ENCODE measurements at regions not wholly inside any gene's neighbourhood (a gene's known extent, or its start where the extent isn't known, plus 50 kb on each side); places are given as distances from the start of the nearest gene placed in this dataset.

- Histone ChIP-seq H3K4me1 (ENCODE audit: control insufficient read depth in 2 of 2, insufficient read depth in 2 of 2, low read length in 2 of 2) (no peaks in the 10 kb centered on the region), H2AFZ (ENCODE audit: insufficient read depth, low read depth, low read length, poor library complexity, severe bottlenecking) (no peak overlapping the region), H3K27ac (ENCODE audit: low read length in 2 of 2) (no peak overlapping the region), H3K27me3 (replicated peaks in 1 of 4; ENCODE audit: control extremely low read depth in 1 of 4, control insufficient read depth in 3 of 4, insufficient read depth in 4 of 4, low read length in 3 of 4) (no peaks in the 10 kb centered on the region), H3K36me3 (replicated peaks in 1 of 2; ENCODE audit: control extremely low read depth in 1 of 2, control insufficient read depth in 1 of 2, extremely low read depth in 1 of 2, insufficient read depth in 2 of 2, low read length in 1 of 2) (no peaks in the 10 kb centered on the region), H4K20me1 (ENCODE audit: control insufficient read depth, insufficient read depth, low read length, poor library complexity, severe bottlenecking) (no peaks in the 10 kb centered on the region), H3K4me3 (ENCODE audit: control extremely low read depth in 1 of 5, extremely low read depth in 1 of 5, insufficient read depth in 1 of 5, low read depth in 2 of 5, low read length in 4 of 5) (no peak overlapping the region), H3K79me2 (ENCODE audit: control insufficient read depth, insufficient read depth, low read length) (no peaks in the 10 kb centered on the region), H3K4me2 (replicated peaks; ENCODE audit: low read depth, low read length, poor library complexity, severe bottlenecking) (no peak overlapping the region), H3K9me3 (ENCODE audit: control extremely low read depth in 1 of 3, control insufficient read depth in 2 of 3, insufficient read depth in 1 of 3, low read length in 2 of 3) (peaks cover 0 to 2% (median 0%) of the 10 kb centered on the region in 3 donors), H3K9ac (ENCODE audit: low read length) (no peak overlapping the region)
- Mint-ChIP-seq H3K27me3 (no peaks in the 10 kb centered on the region), H3K4me1 (no peaks in the 10 kb centered on the region), H3K9me3 (ENCODE audit: insufficient read depth) (no peaks in the 10 kb centered on the region), H3K27ac (no peak overlapping the region), H3K4me3 (no peak overlapping the region)
- ChIA-PET POLR2A (no interaction called here), CTCF (no interaction called here)
- ATAC-seq (ENCODE audit: low read depth) (no peak), DNase-seq (no peak)
- intact Hi-C loops (cut with micrococcal nuclease): no loop called here
- TF ChIP-seq EZH2 (IDR thresholded peaks at IDR 0.05; ENCODE audit: borderline replicate concordance, insufficient read depth, low read depth, low read length, poor library complexity, severe bottlenecking): no peak
- no peak for TF ChIP-seq CTCF (IDR thresholded peaks at IDR 0.05)
These were observed 1222.2 kb upstream of the SPRY2 start for GRCh38 chr13:81563091-81563490.

- Mint-ChIP-seq H3K4me3 (no peak overlapping the region), H3K27ac (no peak overlapping the region), H3K4me1 (no peaks in the 10 kb centered on the region), H3K9me3 (ENCODE audit: insufficient read depth) (no peaks in the 10 kb centered on the region), H3K27me3 (no peaks in the 10 kb centered on the region)
- POLR2A ChIA-PET: no interaction called here
- Histone ChIP-seq H3K27me3 (replicated peaks in 1 of 4; ENCODE audit: control extremely low read depth in 1 of 4, control insufficient read depth in 3 of 4, insufficient read depth in 4 of 4, low read length in 3 of 4) (no peaks in the 10 kb centered on the region), H3K36me3 (replicated peaks in 1 of 2; ENCODE audit: control extremely low read depth in 1 of 2, control insufficient read depth in 1 of 2, extremely low read depth in 1 of 2, insufficient read depth in 2 of 2, low read length in 1 of 2) (no peaks in the 10 kb centered on the region), H3K4me2 (replicated peaks; ENCODE audit: low read depth, low read length, poor library complexity, severe bottlenecking) (no peak overlapping the region), H3K9ac (ENCODE audit: low read length) (no peak overlapping the region), H2AFZ (ENCODE audit: insufficient read depth, low read depth, low read length, poor library complexity, severe bottlenecking) (no peak overlapping the region), H3K27ac (ENCODE audit: low read length in 2 of 2) (no peak overlapping the region), H3K4me1 (ENCODE audit: control insufficient read depth in 2 of 2, insufficient read depth in 2 of 2, low read length in 2 of 2) (no peaks in the 10 kb centered on the region), H3K79me2 (ENCODE audit: control insufficient read depth, insufficient read depth, low read length) (no peaks in the 10 kb centered on the region), H3K9me3 (ENCODE audit: control extremely low read depth in 1 of 3, control insufficient read depth in 2 of 3, insufficient read depth in 1 of 3, low read length in 2 of 3) (peaks cover 0 to 2% (median 0%) of the 10 kb centered on the region in 3 donors), H3K4me3 (ENCODE audit: control extremely low read depth in 1 of 5, extremely low read depth in 1 of 5, insufficient read depth in 1 of 5, low read depth in 2 of 5, low read length in 4 of 5) (no peak overlapping the region), H4K20me1 (ENCODE audit: control insufficient read depth, insufficient read depth, low read length, poor library complexity, severe bottlenecking) (no peaks in the 10 kb centered on the region)
- intact Hi-C loops (cut with micrococcal nuclease): no loop called here
- WGBS (ENCODE audit: insufficient coverage): 100% methylated on average over 1 of the region's 2 CpGs
- CTCF ChIA-PET: no interaction called here
- no peak for DNase-seq
- TF ChIP-seq EZH2 (IDR thresholded peaks at IDR 0.05; ENCODE audit: borderline replicate concordance, insufficient read depth, low read depth, low read length, poor library complexity, severe bottlenecking): no peak
- no peak for TF ChIP-seq CTCF (IDR thresholded peaks at IDR 0.05)
- ATAC-seq (ENCODE audit: low read depth): no peak
These were observed 1221.7 kb upstream of the SPRY2 start for GRCh38 chr13:81562598-81562997.
